GM12874 (cell line): ENCODE measurements at regions not wholly inside any gene's neighbourhood (a gene's known extent, or its start where the extent isn't known, plus 50 kb on each side); places are given as distances from the start of the nearest gene placed in this dataset.

Experiments
- CTCF ChIP-seq: IDR thresholded peaks from 2 replicates; pipeline ENCODE4 v1.5.1; 2011; ENCODE audit warnings: low read depth, mild to moderate bottlenecking, control low read depth, low read length, moderate library complexity; ENCODE audit not compliant: insufficient read depth

- TF ChIP-seq CTCF: no peak
Measured at GRCh38 chr12:65758401-65758800, 65.9 kb upstream of the HMGA2 start.

- no peak for TF ChIP-seq CTCF
Measured at GRCh38 chr12:65759735-65760134, 64.5 kb upstream of the HMGA2 start.

- TF ChIP-seq CTCF: no peak
Measured at GRCh38 chr12:65761301-65761700, 63.0 kb upstream of the HMGA2 start.

- no peak for TF ChIP-seq CTCF
Measured at GRCh38 chr12:65764325-65764724, 60.0 kb upstream of the HMGA2 start.

GRCh38 chr12:65765436-65765813 is 58.9 kb upstream of the HMGA2 start:
- TF ChIP-seq CTCF: no peak

GRCh38 chr12:65769880-65770279 is 54.4 kb upstream of the HMGA2 start:
- TF ChIP-seq CTCF: no peak
